ENCODE measurements at regions not wholly inside any gene's neighbourhood (a gene's known extent, or its start where the extent isn't known, plus 50 kb on each side); places are given as distances from the start of the nearest gene placed in this dataset.

DNA sequence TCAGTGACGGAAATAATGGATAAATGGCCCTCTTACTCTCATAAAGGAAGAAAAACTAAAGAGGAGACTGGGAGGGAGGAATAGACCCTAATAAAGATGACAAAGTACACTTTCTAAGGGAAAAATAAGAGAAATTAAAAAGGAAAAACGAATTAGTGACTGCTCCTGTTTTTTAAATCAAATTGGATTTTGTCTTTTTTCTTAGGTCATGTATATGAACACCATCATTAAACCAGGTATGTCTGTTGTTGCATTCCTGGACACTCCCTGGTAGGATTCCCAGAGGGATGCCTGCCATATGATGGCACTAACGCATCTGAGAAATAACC lies 59.4 kb upstream of the BTN3A2 start:
- no peak for DNase-seq (ENCODE audit: low spot score)
- Histone ChIP-seq H3K36me3 (ENCODE audit: control insufficient read depth in 4 of 4, insufficient read depth in 3 of 4, low read depth in 1 of 4, low read length in 3 of 4) (no peaks in the 10 kb centered on the region), H3K4me3 (ENCODE audit: low read depth in 1 of 3, low read length in 3 of 3) (no peak overlapping the region), H3K27me3 (ENCODE audit: control insufficient read depth in 4 of 4, insufficient read depth in 4 of 4, low read length in 3 of 4) (no peaks in the 10 kb centered on the region), H3K4me1 (ENCODE audit: control insufficient read depth in 4 of 4, insufficient read depth in 4 of 4, low read length in 3 of 4) (no peaks in the 10 kb centered on the region), H3K27ac (ENCODE audit: low read depth in 1 of 2, low read length in 2 of 2) (no peak overlapping the region), H3K9ac (ENCODE audit: low read depth in 1 of 2, low read length in 2 of 2) (peak overlapping the region in 1 of 2 donors; percentile 22), H3K9me3 (ENCODE audit: control insufficient read depth in 4 of 4, low read length in 3 of 4) (no peaks in the 10 kb centered on the region)
- 69% methylated on average over 3 of the region's 3 CpGs for WGBS
- TF ChIP-seq, protein P1, sequence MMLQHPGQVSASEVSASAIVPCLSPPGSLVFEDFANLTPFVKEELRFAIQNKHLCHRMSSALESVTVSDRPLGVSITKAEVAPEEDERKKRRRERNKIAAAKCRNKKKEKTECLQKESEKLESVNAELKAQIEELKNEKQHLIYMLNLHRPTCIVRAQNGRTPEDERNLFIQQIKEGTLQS (IDR thresholded peaks at IDR 0.05): peak; percentile 45
- TF ChIP-seq YY1 (IDR thresholded peaks at IDR 0.05): no peak

DNA sequence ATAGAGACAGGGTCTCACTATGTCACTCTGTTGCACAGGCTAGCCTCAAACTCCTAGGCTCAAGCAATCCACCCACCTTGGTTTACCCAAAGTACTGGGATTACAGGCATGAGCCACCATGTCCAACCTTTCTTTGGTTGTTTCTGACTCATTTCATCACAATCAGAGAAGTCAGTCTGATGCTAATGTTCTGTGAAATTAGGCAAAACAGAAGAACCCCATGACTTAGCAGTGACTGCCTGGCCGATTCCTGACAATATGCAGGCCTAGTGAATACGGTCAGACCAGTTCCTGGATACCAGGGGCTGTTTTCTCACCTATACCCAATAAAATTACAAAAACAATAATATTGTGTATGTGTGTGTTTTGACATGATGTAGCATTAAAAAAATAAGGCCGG lies 58.8 kb upstream of the BTN3A2 start:
- no peaks in the 10 kb centered on the region for H3K9me3 ChIP-seq (ENCODE audit: control insufficient read depth in 4 of 4, low read length in 3 of 4)
- no peak overlapping the region for H3K9ac ChIP-seq (ENCODE audit: low read depth in 1 of 2, low read length in 2 of 2)
- DNase-seq (ENCODE audit: low spot score): no peak
- H3K4me3 ChIP-seq (ENCODE audit: low read depth in 1 of 3, low read length in 3 of 3): no peak overlapping the region
- H3K27me3 ChIP-seq (ENCODE audit: control insufficient read depth in 4 of 4, insufficient read depth in 4 of 4, low read length in 3 of 4): no peaks in the 10 kb centered on the region
- H3K4me1 ChIP-seq (ENCODE audit: control insufficient read depth in 4 of 4, insufficient read depth in 4 of 4, low read length in 3 of 4): no peaks in the 10 kb centered on the region
- TF ChIP-seq SP1 (IDR thresholded peaks at IDR 0.05) (no peak), HNF4G (IDR thresholded peaks at IDR 0.05) (no peak), RXRA (IDR thresholded peaks at IDR 0.05) (no peak), GABPA (IDR thresholded peaks at IDR 0.05 in 1 of 2, conservative IDR thresholded peaks at IDR 0.05 in 1 of 2) (no peak), FOXA2 (IDR thresholded peaks at IDR 0.05) (no peak), YY1 (IDR thresholded peaks at IDR 0.05) (no peak)
- TF ChIP-seq, protein P2, sequence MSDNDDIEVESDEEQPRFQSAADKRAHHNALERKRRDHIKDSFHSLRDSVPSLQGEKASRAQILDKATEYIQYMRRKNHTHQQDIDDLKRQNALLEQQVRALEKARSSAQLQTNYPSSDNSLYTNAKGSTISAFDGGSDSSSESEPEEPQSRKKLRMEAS (IDR thresholded peaks at IDR 0.05): no peak
- TF ChIP-seq, protein P1 (IDR thresholded peaks at IDR 0.05): no peak
- TF ChIP-seq, protein P3, sequence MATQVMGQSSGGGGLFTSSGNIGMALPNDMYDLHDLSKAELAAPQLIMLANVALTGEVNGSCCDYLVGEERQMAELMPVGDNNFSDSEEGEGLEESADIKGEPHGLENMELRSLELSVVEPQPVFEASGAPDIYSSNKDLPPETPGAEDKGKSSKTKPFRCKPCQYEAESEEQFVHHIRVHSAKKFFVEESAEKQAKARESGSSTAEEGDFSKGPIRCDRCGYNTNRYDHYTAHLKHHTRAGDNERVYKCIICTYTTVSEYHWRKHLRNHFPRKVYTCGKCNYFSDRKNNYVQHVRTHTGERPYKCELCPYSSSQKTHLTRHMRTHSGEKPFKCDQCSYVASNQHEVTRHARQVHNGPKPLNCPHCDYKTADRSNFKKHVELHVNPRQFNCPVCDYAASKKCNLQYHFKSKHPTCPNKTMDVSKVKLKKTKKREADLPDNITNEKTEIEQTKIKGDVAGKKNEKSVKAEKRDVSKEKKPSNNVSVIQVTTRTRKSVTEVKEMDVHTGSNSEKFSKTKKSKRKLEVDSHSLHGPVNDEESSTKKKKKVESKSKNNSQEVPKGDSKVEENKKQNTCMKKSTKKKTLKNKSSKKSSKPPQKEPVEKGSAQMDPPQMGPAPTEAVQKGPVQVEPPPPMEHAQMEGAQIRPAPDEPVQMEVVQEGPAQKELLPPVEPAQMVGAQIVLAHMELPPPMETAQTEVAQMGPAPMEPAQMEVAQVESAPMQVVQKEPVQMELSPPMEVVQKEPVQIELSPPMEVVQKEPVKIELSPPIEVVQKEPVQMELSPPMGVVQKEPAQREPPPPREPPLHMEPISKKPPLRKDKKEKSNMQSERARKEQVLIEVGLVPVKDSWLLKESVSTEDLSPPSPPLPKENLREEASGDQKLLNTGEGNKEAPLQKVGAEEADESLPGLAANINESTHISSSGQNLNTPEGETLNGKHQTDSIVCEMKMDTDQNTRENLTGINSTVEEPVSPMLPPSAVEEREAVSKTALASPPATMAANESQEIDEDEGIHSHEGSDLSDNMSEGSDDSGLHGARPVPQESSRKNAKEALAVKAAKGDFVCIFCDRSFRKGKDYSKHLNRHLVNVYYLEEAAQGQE (IDR thresholded peaks at IDR 0.05): no peak
- TF ChIP-seq, protein P4, sequence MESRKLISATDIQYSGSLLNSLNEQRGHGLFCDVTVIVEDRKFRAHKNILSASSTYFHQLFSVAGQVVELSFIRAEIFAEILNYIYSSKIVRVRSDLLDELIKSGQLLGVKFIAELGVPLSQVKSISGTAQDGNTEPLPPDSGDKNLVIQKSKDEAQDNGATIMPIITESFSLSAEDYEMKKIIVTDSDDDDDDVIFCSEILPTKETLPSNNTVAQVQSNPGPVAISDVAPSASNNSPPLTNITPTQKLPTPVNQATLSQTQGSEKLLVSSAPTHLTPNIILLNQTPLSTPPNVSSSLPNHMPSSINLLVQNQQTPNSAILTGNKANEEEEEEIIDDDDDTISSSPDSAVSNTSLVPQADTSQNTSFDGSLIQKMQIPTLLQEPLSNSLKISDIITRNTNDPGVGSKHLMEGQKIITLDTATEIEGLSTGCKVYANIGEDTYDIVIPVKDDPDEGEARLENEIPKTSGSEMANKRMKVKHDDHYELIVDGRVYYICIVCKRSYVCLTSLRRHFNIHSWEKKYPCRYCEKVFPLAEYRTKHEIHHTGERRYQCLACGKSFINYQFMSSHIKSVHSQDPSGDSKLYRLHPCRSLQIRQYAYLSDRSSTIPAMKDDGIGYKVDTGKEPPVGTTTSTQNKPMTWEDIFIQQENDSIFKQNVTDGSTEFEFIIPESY (IDR thresholded peaks at IDR 0.05): no peak
- WGBS: 95% methylated on average over 3 of the region's 3 CpGs
- no peak overlapping the region for H3K27ac ChIP-seq (ENCODE audit: low read depth in 1 of 2, low read length in 2 of 2)
- H3K36me3 ChIP-seq (ENCODE audit: control insufficient read depth in 4 of 4, insufficient read depth in 3 of 4, low read depth in 1 of 4, low read length in 3 of 4): no peaks in the 10 kb centered on the region

DNA sequence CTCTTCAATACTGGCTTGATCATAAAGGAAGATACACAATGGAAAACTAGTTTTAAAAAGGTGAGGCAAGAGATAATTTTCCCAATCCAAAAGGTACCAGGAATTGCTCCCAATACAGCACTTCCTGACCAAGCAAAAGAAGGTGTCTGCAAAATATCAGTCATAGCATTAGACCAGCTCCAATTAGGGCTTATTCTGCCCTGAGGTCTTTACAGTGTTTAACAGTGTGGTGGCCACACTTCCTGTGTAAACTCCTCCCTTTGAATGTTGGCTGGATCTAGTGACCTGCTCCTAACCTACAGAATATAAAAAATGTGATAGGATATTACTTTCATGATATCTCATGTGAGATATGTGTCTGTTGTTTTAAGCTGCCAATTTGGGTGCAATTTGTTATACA lies 57.1 kb upstream of the BTN3A2 start:
- no peak for DNase-seq (ENCODE audit: low spot score)
- Histone ChIP-seq H3K4me3 (ENCODE audit: low read depth in 1 of 3, low read length in 3 of 3) (no peak overlapping the region), H3K9ac (ENCODE audit: low read depth in 1 of 2, low read length in 2 of 2) (no peak overlapping the region), H3K36me3 (ENCODE audit: control insufficient read depth in 4 of 4, insufficient read depth in 3 of 4, low read depth in 1 of 4, low read length in 3 of 4) (no peaks in the 10 kb centered on the region), H3K27ac (ENCODE audit: low read depth in 1 of 2, low read length in 2 of 2) (no peak overlapping the region), H3K9me3 (ENCODE audit: control insufficient read depth in 4 of 4, low read length in 3 of 4) (no peaks in the 10 kb centered on the region), H3K27me3 (ENCODE audit: control insufficient read depth in 4 of 4, insufficient read depth in 4 of 4, low read length in 3 of 4) (no peaks in the 10 kb centered on the region), H3K4me1 (ENCODE audit: control insufficient read depth in 4 of 4, insufficient read depth in 4 of 4, low read length in 3 of 4) (peaks cover 0 to 10% (median 3%) of the 10 kb centered on the region in 4 donors)
- TF ChIP-seq FOXA1 (IDR thresholded peaks at IDR 0.05) (no peak), RAD21 (IDR thresholded peaks at IDR 0.05) (no peak), RXRA (IDR thresholded peaks at IDR 0.05) (no peak), FOXA2 (IDR thresholded peaks at IDR 0.05) (no peak), EGR1 (IDR thresholded peaks at IDR 0.05; ENCODE audit: low read depth in 2 of 2) (no peak), HNF4A (conservative IDR thresholded peaks at IDR 0.05) (no peak), NR2F2 (IDR thresholded peaks at IDR 0.05) (no peak), YY1 (IDR thresholded peaks at IDR 0.05) (no peak)
- TF ChIP-seq, protein P5, sequence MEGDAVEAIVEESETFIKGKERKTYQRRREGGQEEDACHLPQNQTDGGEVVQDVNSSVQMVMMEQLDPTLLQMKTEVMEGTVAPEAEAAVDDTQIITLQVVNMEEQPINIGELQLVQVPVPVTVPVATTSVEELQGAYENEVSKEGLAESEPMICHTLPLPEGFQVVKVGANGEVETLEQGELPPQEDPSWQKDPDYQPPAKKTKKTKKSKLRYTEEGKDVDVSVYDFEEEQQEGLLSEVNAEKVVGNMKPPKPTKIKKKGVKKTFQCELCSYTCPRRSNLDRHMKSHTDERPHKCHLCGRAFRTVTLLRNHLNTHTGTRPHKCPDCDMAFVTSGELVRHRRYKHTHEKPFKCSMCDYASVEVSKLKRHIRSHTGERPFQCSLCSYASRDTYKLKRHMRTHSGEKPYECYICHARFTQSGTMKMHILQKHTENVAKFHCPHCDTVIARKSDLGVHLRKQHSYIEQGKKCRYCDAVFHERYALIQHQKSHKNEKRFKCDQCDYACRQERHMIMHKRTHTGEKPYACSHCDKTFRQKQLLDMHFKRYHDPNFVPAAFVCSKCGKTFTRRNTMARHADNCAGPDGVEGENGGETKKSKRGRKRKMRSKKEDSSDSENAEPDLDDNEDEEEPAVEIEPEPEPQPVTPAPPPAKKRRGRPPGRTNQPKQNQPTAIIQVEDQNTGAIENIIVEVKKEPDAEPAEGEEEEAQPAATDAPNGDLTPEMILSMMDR (IDR thresholded peaks at IDR 0.05; ENCODE audit: low read depth, low read length, missing input control): no peak
- TF ChIP-seq, protein P2 (IDR thresholded peaks at IDR 0.05): no peak

All from liver (tissue), 8 donors.